IPS DF 19.7 (cell line): ENCODE measurements at regions not wholly inside any gene's neighbourhood (a gene's known extent, or its start where the extent isn't known, plus 50 kb on each side); places are given as distances from the start of the nearest gene placed in this dataset.
"Not testable (repeated sequence)": the region's sequence is repeated elsewhere in the genome, so short reads cannot be mapped to it uniquely, and the experiment has no call there.

Experiments
- DNase-seq: peaks from one replicate; pipeline ENCODE4 v3.0.0-alpha.2; 2013; ENCODE audit warnings: low read depth, low spot score

GRCh38 chr6:119501798-119502483 lies 152.4 kb upstream of the MAN1A1 start:
- no peak for DNase-seq

DNA sequence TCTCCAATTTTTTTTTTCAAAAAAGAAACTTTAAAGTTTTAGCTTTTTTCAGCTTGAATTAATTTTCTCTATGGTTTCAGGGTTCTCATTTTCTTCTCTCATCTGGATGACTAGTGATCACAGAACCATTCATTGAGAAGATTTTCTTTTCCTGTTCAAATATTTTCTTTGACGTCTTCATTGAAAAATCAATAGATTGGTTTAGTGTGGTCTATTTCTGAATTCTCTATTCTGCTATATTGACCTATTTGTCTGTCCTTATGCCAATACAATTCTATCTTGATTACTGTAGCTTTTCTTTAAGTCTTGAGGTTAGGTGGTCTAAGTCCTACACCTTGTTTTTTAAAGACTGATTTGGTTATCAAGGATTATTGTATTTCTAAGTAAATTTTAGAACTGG lies 150.2 kb upstream of the MAN1A1 start:
- no peak for DNase-seq

DNA sequence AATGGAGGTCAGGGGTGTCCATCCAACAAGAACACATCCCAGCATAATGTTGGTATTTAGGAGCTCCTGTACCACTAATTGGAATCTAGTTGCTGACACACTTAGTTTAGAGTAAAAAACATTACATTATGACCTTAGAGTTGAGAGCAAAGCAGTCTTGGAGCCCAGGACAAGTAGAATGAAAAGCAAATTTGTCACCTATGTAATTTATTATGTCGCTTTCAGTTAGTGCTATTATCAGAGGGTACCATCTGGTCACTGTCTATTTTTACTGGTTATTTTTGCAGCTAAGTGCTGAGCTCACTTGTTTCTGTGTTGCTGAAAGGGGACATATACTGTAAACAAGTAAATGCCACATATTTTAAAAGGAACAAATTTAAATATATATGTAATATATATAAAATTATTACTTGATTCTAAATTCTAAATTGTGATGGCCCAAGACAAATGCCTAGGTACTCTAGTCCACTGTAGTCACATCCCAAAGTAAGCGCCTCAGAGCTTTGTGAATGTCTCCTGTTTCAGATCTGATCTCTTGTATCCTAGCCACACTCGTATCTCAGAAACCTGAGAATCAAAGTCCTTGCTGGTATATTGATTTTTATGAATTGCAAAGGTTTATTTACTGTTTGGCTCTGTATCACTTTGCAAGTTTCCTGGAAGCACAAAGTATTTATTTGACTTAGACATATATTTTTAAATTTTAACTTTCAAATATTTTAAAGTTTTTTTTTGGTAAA lies 148.6 kb upstream of the MAN1A1 start:
- no peak for DNase-seq

DNA sequence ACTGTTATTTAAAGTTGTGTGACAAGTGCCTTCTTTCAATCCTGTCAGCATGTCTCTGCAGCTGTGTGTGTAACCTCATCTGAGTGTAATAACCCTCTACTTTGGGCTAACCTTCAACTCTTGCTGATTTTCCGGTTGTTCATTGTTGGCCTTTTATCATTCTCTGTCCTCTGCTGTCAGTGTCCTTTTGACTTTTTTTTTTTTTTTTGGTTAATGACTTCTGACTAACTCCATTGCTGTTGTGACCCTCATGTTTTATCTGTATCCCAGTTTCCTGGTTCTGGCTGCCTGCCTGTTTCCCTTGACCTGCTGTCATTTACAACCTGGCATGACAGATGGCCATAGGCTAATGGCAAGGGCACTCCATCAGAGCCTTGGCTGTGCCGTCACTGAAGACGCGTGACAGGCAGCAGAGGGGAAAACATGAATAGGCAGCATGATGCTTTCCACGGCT lies 145.7 kb upstream of the MAN1A1 start:
- DNase-seq = no peak

DNA sequence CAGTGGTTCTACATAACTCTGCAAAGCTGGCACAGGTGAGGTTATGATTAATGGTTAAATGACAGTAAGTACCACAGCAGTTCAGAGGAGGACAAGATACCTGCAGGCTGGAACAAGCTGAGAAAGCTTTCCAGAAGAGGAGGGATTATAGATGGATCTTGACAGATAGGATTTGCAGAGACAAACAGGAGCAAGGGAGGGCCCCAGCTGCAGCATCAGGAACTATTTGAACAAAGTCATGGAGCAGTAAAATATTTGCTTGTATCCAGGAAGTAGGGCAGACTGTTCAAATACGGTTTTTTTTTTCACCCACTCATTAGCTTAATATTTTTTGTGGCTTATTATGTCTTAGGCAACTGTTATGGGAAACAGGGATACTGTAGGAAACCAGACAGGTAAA lies 144.4 kb upstream of the MAN1A1 start:
- DNase-seq = no peak

DNA sequence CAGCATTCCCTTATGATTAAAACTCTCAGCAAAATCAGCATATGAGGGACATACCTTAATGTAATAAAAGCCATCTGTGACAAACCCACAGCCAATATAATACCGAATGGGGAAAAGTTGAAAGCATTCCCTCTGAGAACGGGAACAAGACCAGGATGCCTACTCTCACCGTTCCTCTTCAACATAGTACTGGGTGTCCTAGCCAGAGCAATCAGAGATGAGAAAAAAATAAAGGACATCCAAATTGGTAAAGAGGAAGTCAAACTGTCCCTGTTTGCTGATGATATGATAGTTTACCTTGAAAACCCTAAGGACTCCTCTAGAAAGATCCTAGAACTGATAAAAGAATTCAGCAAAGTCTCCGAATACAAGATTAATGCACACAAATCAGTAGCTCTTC lies 141.6 kb upstream of the MAN1A1 start:
- not testable (repeated sequence) for DNase-seq

GRCh38 chr6:119490050-119490449 lies 140.5 kb upstream of the MAN1A1 start:
- not testable (repeated sequence) for DNase-seq

DNA sequence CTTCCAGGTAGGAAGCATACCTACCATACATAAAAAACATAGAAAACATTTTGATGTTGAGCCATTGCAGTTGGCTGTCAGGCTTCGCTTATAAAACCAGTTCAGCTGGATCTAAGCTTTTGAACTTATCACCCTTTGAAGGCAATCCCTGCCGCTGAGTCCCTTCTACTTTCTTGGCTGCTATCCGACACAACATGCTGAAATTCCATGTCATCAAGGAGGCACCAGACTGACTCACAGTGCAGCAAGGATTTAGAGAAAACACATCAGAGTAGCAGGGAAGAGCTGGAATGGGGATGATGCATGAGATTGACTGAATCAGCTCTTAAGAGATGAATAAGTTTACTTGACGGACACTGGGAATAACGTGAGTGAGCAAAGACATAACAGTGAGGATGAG lies 135.0 kb upstream of the MAN1A1 start:
- no peak for DNase-seq

DNA sequence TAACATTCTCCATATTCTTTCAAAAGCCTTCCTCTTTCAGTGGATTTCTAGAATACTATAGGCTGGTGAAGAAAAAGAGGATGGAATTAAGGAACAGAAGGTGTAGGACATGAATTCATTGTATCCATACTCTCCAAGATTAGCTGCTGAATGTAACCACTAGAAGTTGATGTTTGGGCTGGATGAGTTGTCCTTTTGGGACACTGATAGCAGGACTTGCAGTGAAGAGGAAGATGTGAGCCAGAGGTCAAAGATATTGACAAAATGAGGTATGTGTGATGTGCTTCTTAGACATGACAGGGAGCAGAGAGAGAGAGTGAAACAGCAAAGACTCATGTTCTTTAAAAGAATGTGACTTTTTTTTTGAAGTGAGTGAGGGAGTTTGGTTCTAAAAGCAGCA lies 134.3 kb upstream of the MAN1A1 start:
- DNase-seq = no peak

GRCh38 chr6:119482850-119483285 lies 133.3 kb upstream of the MAN1A1 start:
- DNase-seq = no peak

- no peak for DNase-seq
These were observed 132.4 kb upstream of the MAN1A1 start for GRCh38 chr6:119481976-119482375.

GRCh38 chr6:119480961-119481497 lies 131.5 kb upstream of the MAN1A1 start:
- no peak for DNase-seq

- DNase-seq = no peak
These were observed 130.5 kb upstream of the MAN1A1 start for GRCh38 chr6:119479860-119480655.

DNA sequence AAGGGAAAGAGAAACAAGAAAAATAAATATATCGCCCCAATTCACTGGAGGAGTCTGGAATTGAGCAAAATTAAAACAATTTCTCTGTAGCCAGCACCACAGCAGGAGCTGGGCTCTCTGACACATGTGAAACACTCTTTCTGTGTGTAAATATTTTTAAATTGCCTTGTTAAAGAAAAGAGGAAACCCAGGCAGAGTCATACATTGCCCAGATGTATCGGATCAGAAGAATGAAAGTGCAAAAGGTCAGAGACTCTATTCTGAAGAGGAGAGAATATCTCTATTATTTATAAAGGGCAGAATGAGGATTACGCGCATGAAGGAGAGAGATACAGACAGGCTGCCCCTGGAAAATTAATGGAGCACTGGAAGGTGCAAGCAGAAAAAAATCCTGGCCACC lies 127.0 kb upstream of the MAN1A1 start:
- no peak for DNase-seq

DNA sequence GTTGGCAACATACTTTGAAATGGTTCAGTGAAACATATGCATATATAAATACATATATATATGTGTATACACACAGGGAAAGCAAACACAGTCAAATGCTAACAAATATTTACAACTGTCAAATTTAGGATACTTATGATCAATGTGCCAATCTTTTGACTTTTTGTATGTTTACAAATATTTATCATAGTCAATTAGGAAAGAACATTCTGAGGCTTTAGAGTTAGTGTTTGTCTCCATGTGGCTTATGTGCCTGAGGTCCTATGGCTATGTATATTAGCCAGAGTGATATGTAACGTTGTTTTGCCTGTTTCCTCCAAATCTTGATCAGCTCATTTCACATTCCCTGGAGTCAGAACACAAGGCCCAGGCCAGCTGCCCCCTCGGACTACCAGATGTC lies 126.5 kb upstream of the MAN1A1 start:
- DNase-seq = no peak

- DNase-seq = no peak
These were observed 121.5 kb upstream of the MAN1A1 start for GRCh38 chr6:119470893-119471542.

DNA sequence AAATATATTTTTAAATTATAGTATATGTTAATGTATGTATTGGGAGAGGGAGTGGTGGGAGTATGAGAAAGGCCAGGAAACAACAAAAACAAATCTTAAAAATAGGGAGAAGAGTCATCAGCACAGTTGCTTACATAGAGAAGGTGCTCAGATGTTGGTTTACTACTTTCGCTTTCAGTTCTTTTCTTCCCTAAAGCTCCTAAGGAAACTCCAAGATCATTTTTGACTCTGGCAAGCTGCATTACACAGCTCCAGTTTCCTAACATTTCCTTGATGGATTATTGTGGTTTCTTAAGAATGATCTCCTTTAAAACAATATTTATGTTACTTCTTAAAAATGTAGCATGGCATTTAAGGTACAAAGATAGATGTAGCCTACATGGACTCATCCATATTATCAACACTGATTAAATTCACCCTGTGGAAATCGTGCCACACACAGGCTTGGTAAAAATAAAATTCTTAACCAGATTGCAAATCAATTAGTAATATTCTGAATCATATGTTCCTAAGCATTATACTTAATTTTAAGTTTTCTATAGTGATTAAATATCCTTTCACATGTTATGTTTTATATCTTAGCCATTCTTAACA lies 118.0 kb upstream of the MAN1A1 start:
- DNase-seq = no peak

DNA sequence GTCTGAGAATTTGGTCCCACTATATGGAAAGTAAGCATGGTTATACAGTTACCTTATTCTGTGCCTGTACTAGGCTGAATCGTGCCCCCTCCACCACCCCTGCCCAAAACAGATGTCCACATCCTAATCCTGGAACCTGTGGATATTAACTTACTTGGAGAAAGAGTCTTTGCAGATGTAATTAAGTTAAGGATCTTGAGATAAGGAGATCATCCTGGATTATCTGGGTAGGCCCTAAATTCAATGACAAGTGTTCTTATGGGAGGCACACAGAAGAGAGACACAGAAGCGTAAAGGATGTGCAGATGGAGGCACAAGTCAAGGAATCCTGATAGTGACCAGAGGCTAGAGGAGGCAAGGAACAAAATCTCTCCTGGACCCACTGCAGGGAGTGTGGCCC lies 116.7 kb upstream of the MAN1A1 start:
- DNase-seq = no peak

DNA sequence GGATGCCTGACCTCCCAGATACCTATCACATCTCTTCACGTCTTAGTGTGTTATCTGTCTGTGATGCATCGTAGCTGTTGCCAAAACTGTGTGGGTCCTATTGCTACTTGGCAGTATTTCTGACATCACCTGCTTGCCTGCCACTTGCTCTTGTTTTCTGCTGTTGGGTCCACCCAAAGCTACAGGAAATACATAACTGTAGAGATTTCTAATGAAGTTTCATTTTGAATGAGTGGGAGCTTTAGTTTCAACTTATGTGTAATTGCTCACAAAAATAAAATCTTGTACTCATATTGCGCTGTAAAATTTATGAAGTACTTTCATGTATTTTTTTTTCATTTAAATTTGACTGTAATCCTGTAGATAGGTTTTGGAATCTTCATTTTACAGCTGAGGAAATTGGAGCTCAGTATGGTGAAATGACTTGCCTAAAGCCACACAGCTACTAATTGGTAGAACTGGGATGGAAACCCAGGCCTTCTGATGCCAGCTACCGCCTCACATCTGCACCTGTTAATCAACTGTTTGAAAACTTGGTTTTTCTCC lies 113.6 kb upstream of the MAN1A1 start:
- DNase-seq = no peak

DNA sequence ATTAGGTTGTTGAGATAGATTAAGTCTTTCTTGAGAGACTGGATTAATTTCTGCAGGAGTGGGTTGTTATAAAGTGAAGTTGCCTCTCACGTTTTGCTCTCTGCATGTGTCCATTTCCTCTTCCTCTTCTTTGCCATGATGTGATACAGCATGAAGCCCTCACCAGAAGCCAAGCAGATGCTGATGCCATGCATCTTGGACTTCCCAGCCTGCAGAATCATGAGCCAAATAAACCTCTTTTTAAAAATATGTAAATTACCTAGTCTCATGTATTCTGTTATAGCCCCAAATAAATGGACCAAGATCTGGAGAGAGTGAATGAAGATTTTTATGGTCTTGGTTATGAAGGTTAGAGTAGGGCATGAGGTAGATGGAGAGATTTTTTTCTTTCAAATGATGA lies 111.6 kb upstream of the MAN1A1 start:
- no peak for DNase-seq
